HG03095 (cell line): ENCODE measurements at regions not wholly inside any gene's neighbourhood (a gene's known extent, or its start where the extent isn't known, plus 50 kb on each side); places are given as distances from the start of the nearest gene placed in this dataset.
A peak's percentile ranks its signal among the peaks of the same experiment; 100 is the strongest.

ENCODE experiments used
- ATAC-seq: cut with Tn5 transposase; IDR thresholded peaks from one replicate; pipeline ENCODE4 v1.9.1; 2021; ENCODE audit warnings: moderate library complexity; ENCODE audit not compliant: unreplicated experiment

GRCh38 chr12:124504273-124505000 is 63.0 kb downstream of the NCOR2 start:
- ATAC-seq, result no peak

- ATAC-seq, result no peak
These were observed 64.1 kb downstream of the NCOR2 start for GRCh38 chr12:124503305-124503704.

GRCh38 chr12:124502379-124502778 is 65.0 kb downstream of the NCOR2 start:
- ATAC-seq, result no peak

- no peak for ATAC-seq
These were observed 65.6 kb downstream of the NCOR2 start for GRCh38 chr12:124501827-124502226.

GRCh38 chr12:124501112-124501561 is 66.3 kb downstream of the NCOR2 start:
- no peak for ATAC-seq

- ATAC-seq, result no peak
These were observed 67.5 kb downstream of the NCOR2 start for GRCh38 chr12:124499898-124500244.

GRCh38 chr12:124499190-124499753 is 68.1 kb downstream of the NCOR2 start:
- ATAC-seq, result no peak

GRCh38 chr12:124498275-124499189 is 68.9 kb downstream of the NCOR2 start:
- no peak for ATAC-seq

- no peak for ATAC-seq
These were observed 69.8 kb downstream of the NCOR2 start for GRCh38 chr12:124497658-124498057.

GRCh38 chr12:124497039-124497438 is 70.4 kb downstream of the NCOR2 start:
- no peak for ATAC-seq

- ATAC-seq, result no peak
These were observed 70.8 kb downstream of the NCOR2 start for GRCh38 chr12:124496584-124496983.

- ATAC-seq, result no peak
These were observed 72.0 kb downstream of the NCOR2 start for GRCh38 chr12:124495194-124495983.

- no peak for ATAC-seq
These were observed 72.7 kb downstream of the NCOR2 start for GRCh38 chr12:124494751-124495129.

GRCh38 chr12:124493809-124494750 is 73.3 kb downstream of the NCOR2 start:
- peak; percentile 88 for ATAC-seq

GRCh38 chr12:124492879-124493808 is 74.3 kb downstream of the NCOR2 start:
- ATAC-seq, result no peak

GRCh38 chr12:124491856-124492420 is 75.5 kb downstream of the NCOR2 start:
- no peak for ATAC-seq

GRCh38 chr12:124491310-124491709 is 76.1 kb downstream of the NCOR2 start:
- no peak for ATAC-seq

GRCh38 chr12:124490584-124491305 is 76.7 kb downstream of the NCOR2 start:
- no peak for ATAC-seq
